Caco-2 (cell line): ENCODE measurements at regions not wholly inside any gene's neighbourhood (a gene's known extent, or its start where the extent isn't known, plus 50 kb on each side); places are given as distances from the start of the nearest gene placed in this dataset.

ENCODE experiments used
- BruUV-seq: library from RNA; stranded (reverse); fragments of 400-500 nt; replicated peaks from 2 replicates; lab custom pipeline; 2021; lab: Mats Ljungman, UMichigan
- CTCF ChIA-PET: fragments of 300-600 bp; sonication (Branson Sonifier 250); formaldehyde crosslinking; loops from one replicate; lab custom pipeline; 2022; ENCODE audit warnings: antibody characterized with exemption; lab: Charles Lee
- POLR2A ChIA-PET: fragments of 300-600 bp; sonication (Branson Sonifier 250); formaldehyde crosslinking; loops from one replicate; lab custom pipeline; 2022; ENCODE audit warnings: antibody characterized with exemption; lab: Charles Lee
- DNase-seq, 2 experiments: peaks; one replicate each; pipeline versions ENCODE4 v3.0.0 to v3.0.0-alpha.2; 2020 to 2022
- H3K27me3 ChIP-seq: replicated peaks from 2 replicates; pipeline ENCODE4 v1.6.0; 2011; ENCODE audit warnings: low read length; ENCODE audit not compliant: control insufficient read depth, insufficient read depth
- H3K36me3 ChIP-seq: 2 replicates; pipeline ENCODE4 v1.5.1; 2011; ENCODE audit warnings: low read length; ENCODE audit not compliant: control insufficient read depth, insufficient read depth
- H3K4me1 ChIP-seq: fragments of 250-450 bp; sonication (Bioruptor Pico); 2 replicates; pipeline ENCODE4 v1.5.1; 2020; ENCODE audit warnings: mild to moderate bottlenecking
- H3K4me3 ChIP-seq: 2 replicates; pipeline ENCODE4 v1.5.1; 2011; ENCODE audit warnings: low read depth, mild to moderate bottlenecking, control low read depth, low read length
- H3K9me3 ChIP-seq: fragments of 250-450 bp; sonication (Bioruptor Pico); 2 replicates; pipeline ENCODE4 v1.5.1; 2020; ENCODE audit warnings: mild to moderate bottlenecking, moderate library complexity
- H3K27ac Mint-ChIP-seq: one replicate; pipeline ENCODE4 v1.8.0; 2022; ENCODE audit warnings: mixed read lengths; ENCODE audit not compliant: unreplicated experiment
- H3K27me3 Mint-ChIP-seq: one replicate; pipeline ENCODE4 v1.8.0; 2022; ENCODE audit warnings: mixed read lengths; ENCODE audit not compliant: insufficient read depth, unreplicated experiment
- H3K36me3 Mint-ChIP-seq: one replicate; pipeline ENCODE4 v1.8.0; 2022; ENCODE audit warnings: mild to moderate bottlenecking, mixed read lengths; ENCODE audit not compliant: insufficient read depth, unreplicated experiment
- H3K4me1 Mint-ChIP-seq: one replicate; pipeline ENCODE4 v1.8.0; 2022; ENCODE audit warnings: low read depth, mixed read lengths; ENCODE audit not compliant: unreplicated experiment
- H3K4me3 Mint-ChIP-seq: one replicate; pipeline ENCODE4 v1.8.0; 2022; ENCODE audit warnings: mild to moderate bottlenecking, moderate library complexity, mixed read lengths; ENCODE audit not compliant: unreplicated experiment
- H3K9me3 Mint-ChIP-seq: one replicate; pipeline ENCODE4 v1.8.0; 2022; ENCODE audit warnings: mixed read lengths; ENCODE audit not compliant: unreplicated experiment
- intact Hi-C: fragments of 100-400 bp; cut with micrococcal nuclease; formaldehyde crosslinking; loops from one replicate; pipeline ENCODE4 v1.10.0; 2022; ENCODE audit not compliant: unreplicated experiment
- TF ChIP-seq, protein P1 (sequence below), 2 experiments: fragments of 200-600 bp in 1 of 2; IDR thresholded peaks; 1 replicate in 1 of 2; 2 replicates in 1 of 2; pipeline versions ENCODE4 v1.5.1 to v1.8.0; 2011 to 2022; ENCODE audit warnings: antibody characterized with exemption in 1 of 2, control low read depth in 1 of 2, inconsistent platforms in 1 of 2, low read depth in 1 of 2, low read length in 1 of 2, mild to moderate bottlenecking in 1 of 2, moderate library complexity in 1 of 2; ENCODE audit not compliant: insufficient read depth in 1 of 2, severe bottlenecking in 1 of 2, unreplicated experiment in 1 of 2

DNA sequence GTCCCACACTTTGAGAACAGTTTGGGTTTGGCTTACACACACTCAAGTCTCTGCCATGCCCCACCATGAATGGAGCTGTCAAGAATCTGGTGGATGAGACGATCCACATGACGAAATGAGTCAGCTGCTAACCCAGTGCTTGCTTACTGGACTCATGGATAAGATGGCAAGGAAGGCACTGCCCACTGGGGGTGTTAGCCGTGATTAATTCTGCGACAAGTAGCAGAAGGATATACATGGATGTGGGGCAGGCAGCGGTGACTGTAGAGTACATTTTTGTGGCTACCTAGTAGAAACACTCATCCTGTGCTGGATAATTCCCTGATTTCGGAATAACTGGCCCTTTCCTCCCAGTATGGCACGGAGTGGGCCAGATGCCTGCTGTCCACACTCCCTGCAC is 77.5 kb downstream of the SPATA31C2 start:
- no peaks in the 10 kb centered on the region for H3K36me3 ChIP-seq
- Mint-ChIP-seq H3K4me1 (no peaks in the 10 kb centered on the region), H3K27me3 (no peaks in the 10 kb centered on the region), H3K4me3 (no peak overlapping the region), H3K36me3 (no peaks in the 10 kb centered on the region), H3K9me3 (no peaks in the 10 kb centered on the region), H3K27ac (no peak overlapping the region)
- TF ChIP-seq, protein P1, sequence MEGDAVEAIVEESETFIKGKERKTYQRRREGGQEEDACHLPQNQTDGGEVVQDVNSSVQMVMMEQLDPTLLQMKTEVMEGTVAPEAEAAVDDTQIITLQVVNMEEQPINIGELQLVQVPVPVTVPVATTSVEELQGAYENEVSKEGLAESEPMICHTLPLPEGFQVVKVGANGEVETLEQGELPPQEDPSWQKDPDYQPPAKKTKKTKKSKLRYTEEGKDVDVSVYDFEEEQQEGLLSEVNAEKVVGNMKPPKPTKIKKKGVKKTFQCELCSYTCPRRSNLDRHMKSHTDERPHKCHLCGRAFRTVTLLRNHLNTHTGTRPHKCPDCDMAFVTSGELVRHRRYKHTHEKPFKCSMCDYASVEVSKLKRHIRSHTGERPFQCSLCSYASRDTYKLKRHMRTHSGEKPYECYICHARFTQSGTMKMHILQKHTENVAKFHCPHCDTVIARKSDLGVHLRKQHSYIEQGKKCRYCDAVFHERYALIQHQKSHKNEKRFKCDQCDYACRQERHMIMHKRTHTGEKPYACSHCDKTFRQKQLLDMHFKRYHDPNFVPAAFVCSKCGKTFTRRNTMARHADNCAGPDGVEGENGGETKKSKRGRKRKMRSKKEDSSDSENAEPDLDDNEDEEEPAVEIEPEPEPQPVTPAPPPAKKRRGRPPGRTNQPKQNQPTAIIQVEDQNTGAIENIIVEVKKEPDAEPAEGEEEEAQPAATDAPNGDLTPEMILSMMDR (IDR thresholded peaks at IDR 0.05; ENCODE audit: insufficient read depth in 1 of 2, low read depth in 1 of 2, low read length in 1 of 2, severe bottlenecking in 1 of 2, unreplicated experiment in 1 of 2), result no peak
- DNase-seq, result no peak
- no peaks in the 10 kb centered on the region for H3K4me1 ChIP-seq
- intact Hi-C loops, result no loop called here
- no peak overlapping the region for H3K4me3 ChIP-seq
- POLR2A ChIA-PET, result no interaction called here
- H3K9me3 ChIP-seq, result no peaks in the 10 kb centered on the region
- no TSS peak for BruUV-seq
- CTCF ChIA-PET, result no interaction called here
- no peaks in the 10 kb centered on the region for H3K27me3 ChIP-seq

DNA sequence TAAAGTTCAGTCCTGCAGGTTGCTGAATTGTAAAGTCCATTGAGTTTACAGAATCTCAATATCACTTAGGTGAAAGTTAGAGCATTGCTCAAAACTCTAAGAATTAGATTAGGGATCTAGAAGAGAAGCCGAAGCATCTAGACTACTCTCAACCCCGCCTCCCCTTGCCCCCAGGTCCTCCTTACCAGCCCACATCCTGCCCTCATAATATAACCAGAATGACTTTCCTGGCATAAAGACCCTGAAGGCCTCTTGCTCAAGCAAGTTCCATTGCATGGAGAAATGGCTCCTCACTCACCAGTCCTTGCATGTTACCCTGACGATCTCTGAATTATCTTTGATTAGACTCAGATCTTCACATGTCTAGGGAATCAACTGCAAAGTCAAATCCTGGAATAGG is 78.8 kb downstream of the SPATA31C2 start:
- Mint-ChIP-seq H3K4me3 (no peak overlapping the region), H3K9me3 (no peaks in the 10 kb centered on the region), H3K4me1 (no peaks in the 10 kb centered on the region), H3K27me3 (no peaks in the 10 kb centered on the region), H3K36me3 (no peaks in the 10 kb centered on the region), H3K27ac (no peak overlapping the region)
- no peak for DNase-seq
- no peaks in the 10 kb centered on the region for H3K9me3 ChIP-seq
- H3K36me3 ChIP-seq, result no peaks in the 10 kb centered on the region
- H3K27me3 ChIP-seq, result no peaks in the 10 kb centered on the region
- H3K4me1 ChIP-seq, result no peaks in the 10 kb centered on the region
- no peak overlapping the region for H3K4me3 ChIP-seq
- POLR2A ChIA-PET, result no interaction called here
- CTCF ChIA-PET, result no interaction called here
- no TSS peak for BruUV-seq
- TF ChIP-seq, protein P1 (IDR thresholded peaks at IDR 0.05; ENCODE audit: insufficient read depth in 1 of 2, low read depth in 1 of 2, low read length in 1 of 2, severe bottlenecking in 1 of 2, unreplicated experiment in 1 of 2), result no peak
- intact Hi-C loops, result no loop called here

GRCh38 chr9:88056876-88057275 is 81.4 kb downstream of the SPATA31C2 start:
- no peaks in the 10 kb centered on the region for H3K4me1 Mint-ChIP-seq
- CTCF ChIA-PET, result no interaction called here
- H3K9me3 Mint-ChIP-seq, result no peaks in the 10 kb centered on the region
- no peaks in the 10 kb centered on the region for H3K27me3 Mint-ChIP-seq
- no peaks in the 10 kb centered on the region for H3K36me3 ChIP-seq
- no peaks in the 10 kb centered on the region for H3K36me3 Mint-ChIP-seq
- no peak for DNase-seq
- intact Hi-C loops, result no loop called here
- H3K4me3 ChIP-seq, result no peak overlapping the region
- no peak overlapping the region for H3K4me3 Mint-ChIP-seq
- no peaks in the 10 kb centered on the region for H3K27me3 ChIP-seq
- TF ChIP-seq, protein P1 (IDR thresholded peaks at IDR 0.05; ENCODE audit: insufficient read depth in 1 of 2, low read depth in 1 of 2, low read length in 1 of 2, severe bottlenecking in 1 of 2, unreplicated experiment in 1 of 2), result no peak
- H3K4me1 ChIP-seq, result no peaks in the 10 kb centered on the region
- H3K9me3 ChIP-seq, result no peaks in the 10 kb centered on the region
- no peak overlapping the region for H3K27ac Mint-ChIP-seq
- POLR2A ChIA-PET, result no interaction called here
- BruUV-seq, result no TSS peak
